ENCODE measurements at regions not wholly inside any gene's neighbourhood (a gene's known extent, or its start where the extent isn't known, plus 50 kb on each side); places are given as distances from the start of the nearest gene placed in this dataset.

DNA sequence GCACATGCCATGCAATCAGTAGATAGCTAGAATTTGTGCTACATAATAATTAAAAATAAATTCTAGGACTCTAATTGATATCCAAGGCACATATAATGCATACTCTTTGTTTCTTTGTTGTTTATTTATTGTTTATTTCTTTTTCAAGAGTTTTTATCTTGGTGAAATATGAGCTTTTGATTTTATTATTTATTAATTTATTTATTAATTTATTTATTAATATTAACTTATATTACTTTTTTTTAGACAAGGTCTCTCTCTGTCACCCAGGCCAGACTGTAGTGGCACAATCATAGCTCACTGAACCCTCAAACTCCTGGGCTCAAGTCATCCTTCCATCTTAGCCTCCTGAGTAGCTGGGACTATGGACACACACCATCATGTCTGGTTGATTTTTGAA is 519.9 kb downstream of the HAO1 start:
- H3K4me1 ChIP-seq (ENCODE audit: control insufficient read depth in 5 of 5, insufficient read depth in 5 of 5, low read length in 5 of 5): no peaks in the 10 kb centered on the region

DNA sequence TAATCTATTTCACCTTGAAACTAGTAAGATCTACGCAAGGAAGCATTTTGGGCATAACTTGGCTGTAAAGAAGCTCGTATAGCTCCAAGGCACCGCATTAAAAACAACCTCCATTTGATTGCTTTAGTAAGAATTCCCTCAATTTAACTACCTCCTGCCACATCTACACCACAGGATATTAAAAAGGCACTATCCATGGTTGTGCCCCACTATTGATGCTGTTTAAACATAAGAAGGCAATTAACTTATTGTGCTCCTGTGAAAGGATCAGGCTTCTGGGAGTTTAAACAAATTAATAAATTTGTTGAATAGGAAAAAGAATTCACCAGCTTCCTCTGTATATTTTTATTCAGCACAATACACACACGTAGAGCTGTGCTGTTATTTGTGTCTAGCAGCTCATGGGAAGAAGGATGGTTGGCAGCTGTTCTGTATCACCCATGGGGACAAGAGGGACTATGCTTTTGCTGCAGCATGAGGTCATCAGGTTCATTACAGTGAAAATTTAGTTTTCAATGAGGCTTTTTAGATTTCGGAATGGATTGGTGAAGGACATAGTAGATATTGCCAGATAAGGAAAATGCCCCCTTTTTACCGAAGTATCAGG is 513.3 kb downstream of the HAO1 start:
- Histone ChIP-seq H3K4me1 (ENCODE audit: control insufficient read depth in 5 of 5, insufficient read depth in 5 of 5, low read length in 5 of 5) (no peaks in the 10 kb centered on the region), H3K27ac (ENCODE audit: low read depth in 1 of 2, low read length in 1 of 2) (no peak overlapping the region), H3K9ac (ENCODE audit: insufficient read depth in 1 of 2, low read length in 2 of 2) (no peak overlapping the region), H3K27me3 (ENCODE audit: control insufficient read depth in 3 of 3, insufficient read depth in 3 of 3, low read length in 2 of 3) (no peaks in the 10 kb centered on the region), H3K4me3 (no peak overlapping the region), H3K36me3 (ENCODE audit: control insufficient read depth in 4 of 4, insufficient read depth in 4 of 4, low read length in 4 of 4) (no peaks in the 10 kb centered on the region), H3K9me3 (ENCODE audit: control insufficient read depth in 4 of 4, insufficient read depth in 3 of 4, low read length in 3 of 4) (no peaks in the 10 kb centered on the region)
- DNase-seq: peak in 1 of 3 donors; percentile 17
- no peak for ATAC-seq (ENCODE audit: insufficient read depth, low FRiP score)
- TF ChIP-seq, protein P1, sequence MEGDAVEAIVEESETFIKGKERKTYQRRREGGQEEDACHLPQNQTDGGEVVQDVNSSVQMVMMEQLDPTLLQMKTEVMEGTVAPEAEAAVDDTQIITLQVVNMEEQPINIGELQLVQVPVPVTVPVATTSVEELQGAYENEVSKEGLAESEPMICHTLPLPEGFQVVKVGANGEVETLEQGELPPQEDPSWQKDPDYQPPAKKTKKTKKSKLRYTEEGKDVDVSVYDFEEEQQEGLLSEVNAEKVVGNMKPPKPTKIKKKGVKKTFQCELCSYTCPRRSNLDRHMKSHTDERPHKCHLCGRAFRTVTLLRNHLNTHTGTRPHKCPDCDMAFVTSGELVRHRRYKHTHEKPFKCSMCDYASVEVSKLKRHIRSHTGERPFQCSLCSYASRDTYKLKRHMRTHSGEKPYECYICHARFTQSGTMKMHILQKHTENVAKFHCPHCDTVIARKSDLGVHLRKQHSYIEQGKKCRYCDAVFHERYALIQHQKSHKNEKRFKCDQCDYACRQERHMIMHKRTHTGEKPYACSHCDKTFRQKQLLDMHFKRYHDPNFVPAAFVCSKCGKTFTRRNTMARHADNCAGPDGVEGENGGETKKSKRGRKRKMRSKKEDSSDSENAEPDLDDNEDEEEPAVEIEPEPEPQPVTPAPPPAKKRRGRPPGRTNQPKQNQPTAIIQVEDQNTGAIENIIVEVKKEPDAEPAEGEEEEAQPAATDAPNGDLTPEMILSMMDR (IDR thresholded peaks at IDR 0.05; ENCODE audit: control extremely low read depth, extremely low read depth): no peak
- WGBS, 2 donors: 79 to 83% methylated on average over 6 of the region's 6 CpGs

More for the DNA sequence above, 519.9 kb downstream of the HAO1 start:
- H3K27me3 ChIP-seq (ENCODE audit: control insufficient read depth in 3 of 3, insufficient read depth in 3 of 3, low read length in 2 of 3): no peaks in the 10 kb centered on the region
- no peak overlapping the region for H3K27ac ChIP-seq (ENCODE audit: low read depth in 1 of 2, low read length in 1 of 2)
- H3K9ac ChIP-seq (ENCODE audit: insufficient read depth in 1 of 2, low read length in 2 of 2): no peak overlapping the region
- H3K36me3 ChIP-seq (ENCODE audit: control insufficient read depth in 4 of 4, insufficient read depth in 4 of 4, low read length in 4 of 4): no peaks in the 10 kb centered on the region
- no peaks in the 10 kb centered on the region for H3K9me3 ChIP-seq (ENCODE audit: control insufficient read depth in 4 of 4, insufficient read depth in 3 of 4, low read length in 3 of 4)
- H3K4me3 ChIP-seq: no peak overlapping the region
- DNase-seq (no peak), ATAC-seq (ENCODE audit: insufficient read depth, low FRiP score) (no peak)
- TF ChIP-seq, protein P1 (IDR thresholded peaks at IDR 0.05; ENCODE audit: control extremely low read depth, extremely low read depth): no peak

- no peaks in the 10 kb centered on the region for H3K36me3 ChIP-seq (ENCODE audit: control insufficient read depth in 4 of 4, insufficient read depth in 4 of 4, low read length in 4 of 4)
- no peak overlapping the region for H3K27ac ChIP-seq (ENCODE audit: low read depth in 1 of 2, low read length in 1 of 2)
- no peak overlapping the region for H3K9ac ChIP-seq (ENCODE audit: insufficient read depth in 1 of 2, low read length in 2 of 2)
- H3K9me3 ChIP-seq (ENCODE audit: control insufficient read depth in 4 of 4, insufficient read depth in 3 of 4, low read length in 3 of 4): no peaks in the 10 kb centered on the region
- TF ChIP-seq, protein P1 (IDR thresholded peaks at IDR 0.05; ENCODE audit: control extremely low read depth, extremely low read depth): no peak
- no peak overlapping the region for H3K4me3 ChIP-seq
- no peaks in the 10 kb centered on the region for H3K27me3 ChIP-seq (ENCODE audit: control insufficient read depth in 3 of 3, insufficient read depth in 3 of 3, low read length in 2 of 3)
- DNase-seq (no peak), ATAC-seq (ENCODE audit: insufficient read depth, low FRiP score) (no peak)
- H3K4me1 ChIP-seq (ENCODE audit: control insufficient read depth in 5 of 5, insufficient read depth in 5 of 5, low read length in 5 of 5): no peaks in the 10 kb centered on the region
- WGBS, 2 donors: 90 to 93% methylated on average over 3 of the region's 3 CpGs
Measured at GRCh38 chr20:7428946-7429345, 511.3 kb downstream of the HAO1 start.

DNA sequence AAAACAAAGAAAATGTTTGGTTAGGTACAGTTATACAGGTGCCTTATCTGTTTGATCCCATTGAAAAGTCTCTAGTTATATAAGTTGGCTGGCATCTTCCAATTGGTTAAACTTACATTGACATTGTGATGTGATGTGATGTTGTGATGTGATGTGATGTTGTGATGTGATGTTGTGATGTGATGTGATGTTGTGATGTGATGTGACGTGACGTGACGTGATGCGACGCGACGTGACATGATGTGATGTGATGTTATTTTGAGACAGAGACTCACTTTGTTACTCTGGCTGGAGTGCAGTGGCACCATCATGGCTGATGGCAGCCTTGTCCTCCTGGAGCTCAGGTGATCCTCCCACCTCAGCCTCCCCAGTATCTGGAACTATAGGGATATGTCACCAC is 507.6 kb downstream of the HAO1 start:
- no peaks in the 10 kb centered on the region for H3K4me1 ChIP-seq (ENCODE audit: control insufficient read depth in 5 of 5, insufficient read depth in 5 of 5, low read length in 5 of 5)
- TF ChIP-seq, protein P1 (IDR thresholded peaks at IDR 0.05; ENCODE audit: control extremely low read depth, extremely low read depth): no peak
- 95 to 97% methylated on average over 7 of the region's 7 CpGs for WGBS, 2 donors
- ATAC-seq (ENCODE audit: insufficient read depth, low FRiP score) (no peak), DNase-seq (no peak)
- no peak overlapping the region for H3K4me3 ChIP-seq
- no peak overlapping the region for H3K9ac ChIP-seq (ENCODE audit: insufficient read depth in 1 of 2, low read length in 2 of 2)
- no peaks in the 10 kb centered on the region for H3K9me3 ChIP-seq (ENCODE audit: control insufficient read depth in 4 of 4, insufficient read depth in 3 of 4, low read length in 3 of 4)
- H3K36me3 ChIP-seq (ENCODE audit: control insufficient read depth in 4 of 4, insufficient read depth in 4 of 4, low read length in 4 of 4): no peaks in the 10 kb centered on the region
- no peak overlapping the region for H3K27ac ChIP-seq (ENCODE audit: low read depth in 1 of 2, low read length in 1 of 2)
- no peaks in the 10 kb centered on the region for H3K27me3 ChIP-seq (ENCODE audit: control insufficient read depth in 3 of 3, insufficient read depth in 3 of 3, low read length in 2 of 3)

Data from lung (tissue), 11 donors.